ENCODE measurements at regions not wholly inside any gene's neighbourhood (a gene's known extent, or its start where the extent isn't known, plus 50 kb on each side); places are given as distances from the start of the nearest gene placed in this dataset.
"Not testable (repeated sequence)": the region's sequence is repeated elsewhere in the genome, so short reads cannot be mapped to it uniquely, and the experiment has no call there.

GRCh38 chr6:60668428-60668827, 1617.6 kb downstream of the KHDRBS2 start:
- DNase-seq = no peak

- DNase-seq = not testable (repeated sequence)
Measured at GRCh38 chr6:60663199-60663598, 1622.8 kb downstream of the KHDRBS2 start.

DNA sequence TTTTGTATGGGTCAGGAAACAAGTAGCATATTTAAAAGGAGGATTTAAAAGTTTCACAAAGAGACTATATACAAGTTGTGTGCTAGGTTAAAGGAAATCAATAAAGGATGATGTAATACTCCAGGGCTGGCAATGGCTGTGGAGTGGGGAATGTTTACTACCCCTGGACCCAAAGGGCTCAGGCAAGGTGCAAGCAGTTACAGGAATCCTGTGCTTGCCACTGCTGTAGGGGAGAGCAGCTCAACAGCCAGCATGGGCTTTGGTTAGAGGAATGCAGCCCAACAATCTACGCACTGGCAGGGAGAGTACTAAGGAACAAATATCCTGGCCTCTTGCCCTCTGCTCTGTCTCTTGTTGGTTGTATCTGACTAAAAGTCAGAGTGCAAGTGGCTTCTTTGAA, 1642.2 kb downstream of the KHDRBS2 start:
- DNase-seq = no peak

- not testable (repeated sequence) for DNase-seq
Measured at GRCh38 chr6:60639185-60639584, 1646.8 kb downstream of the KHDRBS2 start.

All from tongue (tissue), 1 donor.